GM19239 (cell line): ENCODE measurements at regions not wholly inside any gene's neighbourhood (a gene's known extent, or its start where the extent isn't known, plus 50 kb on each side); places are given as distances from the start of the nearest gene placed in this dataset.

ENCODE experiments used
- DNase-seq: peaks from one replicate; pipeline ENCODE4 v3.0.0; 2011; ENCODE audit warnings: low spot score; ENCODE audit not compliant: insufficient read length
- FAIRE-seq: peaks from 2 replicates; lab custom pipeline; 2011; peaks lifted over from hg19 to GRCh38; lab: Jason Lieb, UNC

GRCh38 chr11:92765965-92766371 is 203.5 kb upstream of the MTNR1B start:
- FAIRE-seq (no peak), DNase-seq (no peak)

DNA sequence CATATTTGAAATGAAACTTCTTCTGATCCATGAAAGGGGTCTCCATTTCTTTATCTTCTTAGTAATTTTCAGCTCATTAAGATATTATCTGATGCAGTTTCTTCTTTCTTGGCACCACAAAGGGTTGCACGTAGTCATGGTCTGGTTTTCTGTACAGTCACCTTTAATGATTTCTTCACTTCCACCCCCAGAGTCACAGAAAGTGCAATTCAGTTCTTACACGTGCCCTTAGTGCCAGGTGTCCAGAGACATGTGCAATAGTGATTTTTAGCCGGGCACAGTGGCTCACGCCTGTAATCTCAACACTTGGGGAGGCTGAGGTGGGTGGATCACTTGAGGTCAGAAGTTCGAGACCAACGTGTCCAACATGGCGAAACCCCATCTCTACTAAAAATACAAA is 202.8 kb upstream of the MTNR1B start:
- FAIRE-seq: no peak

DNA sequence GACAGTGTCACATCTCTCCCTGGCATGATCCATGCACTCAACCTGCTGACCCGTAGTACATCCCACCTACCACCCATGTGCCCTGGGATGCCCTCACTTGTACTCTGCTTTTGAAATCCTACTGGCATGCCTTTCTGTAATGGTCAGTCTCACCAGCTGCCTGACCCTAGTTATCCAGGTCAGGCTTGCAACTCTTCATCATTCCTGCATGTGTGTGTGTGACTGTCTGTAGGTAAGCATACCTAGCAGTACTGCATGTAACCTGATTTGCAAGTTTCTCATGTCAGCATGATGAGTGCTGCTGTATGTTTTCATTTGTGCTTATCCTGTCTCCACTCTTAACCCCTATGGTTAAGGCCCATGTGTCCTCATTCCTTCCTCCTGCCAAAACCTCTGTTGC is 202.0 kb upstream of the MTNR1B start:
- no peak for FAIRE-seq
- no peak for DNase-seq

More for the DNA sequence above, 202.8 kb upstream of the MTNR1B start:
- DNase-seq: no peak

GRCh38 chr11:92768121-92768840 is 201.2 kb upstream of the MTNR1B start:
- DNase-seq (no peak), FAIRE-seq (no peak)

DNA sequence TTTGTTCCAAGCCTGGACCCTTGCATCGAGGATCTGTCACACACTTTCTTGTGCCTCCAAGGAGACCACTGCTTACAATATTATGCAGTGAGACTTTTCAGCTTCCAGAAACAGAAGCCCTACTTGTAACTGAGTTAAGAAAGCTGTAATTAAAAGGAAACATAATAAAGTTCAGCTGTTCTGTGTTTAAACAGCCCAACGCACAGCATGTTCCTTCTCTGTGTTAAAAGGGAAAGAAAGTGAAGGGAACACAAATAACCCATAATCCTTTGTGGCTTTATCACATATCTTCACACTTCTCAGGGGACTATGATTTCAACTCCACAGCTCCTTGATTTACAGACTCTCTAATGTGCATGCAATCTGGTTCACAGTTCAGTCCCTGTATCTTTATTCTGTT is 200.3 kb upstream of the MTNR1B start:
- DNase-seq (no peak), FAIRE-seq (no peak)

- DNase-seq: no peak
- FAIRE-seq: no peak
These were observed 199.0 kb upstream of the MTNR1B start for GRCh38 chr11:92770419-92770818.

GRCh38 chr11:92770981-92771380 is 198.5 kb upstream of the MTNR1B start:
- DNase-seq (no peak), FAIRE-seq (no peak)

DNA sequence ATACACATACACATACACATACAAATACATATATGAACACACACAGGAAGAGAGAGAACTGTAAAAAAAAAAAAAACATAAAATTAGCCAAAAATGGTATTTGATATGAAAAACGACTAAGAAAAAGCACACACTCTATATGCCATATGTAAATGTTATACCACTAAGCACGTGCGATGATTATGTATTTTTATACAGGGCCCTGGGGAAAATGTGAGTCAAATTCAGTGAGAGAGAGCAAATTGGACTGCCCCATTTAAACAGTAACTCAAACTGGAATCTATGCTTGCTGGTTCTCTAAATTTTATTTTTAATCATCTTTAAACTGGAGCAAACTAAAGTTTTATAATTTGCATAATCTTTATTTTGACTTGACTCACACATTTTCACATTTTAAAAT is 197.8 kb upstream of the MTNR1B start:
- no peak for FAIRE-seq
- DNase-seq: no peak

GRCh38 chr11:92775003-92775676 is 194.3 kb upstream of the MTNR1B start:
- no peak for FAIRE-seq
- DNase-seq: no peak

GRCh38 chr11:92776676-92777075 is 192.8 kb upstream of the MTNR1B start:
- DNase-seq: no peak
- no peak for FAIRE-seq

- no peak for FAIRE-seq
- DNase-seq: no peak
These were observed 189.7 kb upstream of the MTNR1B start for GRCh38 chr11:92779746-92780145.

GRCh38 chr11:92781151-92781550 is 188.3 kb upstream of the MTNR1B start:
- DNase-seq (no peak), FAIRE-seq (no peak)

GRCh38 chr11:92782806-92783205 is 186.6 kb upstream of the MTNR1B start:
- FAIRE-seq: no peak
- no peak for DNase-seq

GRCh38 chr11:92784331-92784730 is 185.1 kb upstream of the MTNR1B start:
- DNase-seq: no peak
- no peak for FAIRE-seq

DNA sequence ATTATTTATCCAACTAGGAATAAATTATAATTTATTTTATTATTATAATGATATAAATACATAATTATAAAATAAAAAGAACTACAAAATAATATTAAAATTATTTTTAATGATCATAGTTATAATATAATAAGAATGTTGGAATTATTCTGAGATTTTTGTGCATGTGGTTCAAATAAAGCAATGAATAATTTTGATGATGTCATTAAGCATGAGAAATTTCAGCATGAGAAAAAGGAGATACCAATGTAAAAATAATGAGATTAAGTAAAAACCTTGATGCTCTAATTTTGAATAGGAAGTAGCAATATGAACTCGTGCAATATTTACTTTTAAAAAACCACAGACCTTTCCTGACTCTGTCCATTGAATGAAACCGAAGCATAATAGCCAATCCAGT is 181.8 kb upstream of the MTNR1B start:
- FAIRE-seq (no peak), DNase-seq (no peak)

DNA sequence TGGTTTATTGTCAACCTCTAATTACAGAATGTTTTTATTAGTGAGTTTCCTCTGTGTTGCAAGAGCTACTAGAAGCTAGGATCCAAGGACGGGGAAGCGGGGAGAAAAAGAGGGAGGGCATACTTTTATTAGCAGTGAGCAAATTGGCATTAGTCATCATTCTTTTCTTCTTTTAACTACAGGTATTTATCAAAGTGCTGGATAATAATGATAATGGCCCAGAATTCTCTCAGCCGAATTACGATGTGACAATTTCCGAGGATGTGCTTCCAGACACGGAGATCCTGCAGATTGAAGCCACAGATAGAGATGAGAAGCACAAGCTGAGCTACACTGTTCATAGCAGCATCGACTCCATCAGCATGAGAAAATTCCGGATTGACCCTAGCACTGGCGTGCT is 179.7 kb upstream of the MTNR1B start:
- FAIRE-seq (no peak), DNase-seq (no peak)

GRCh38 chr11:92790366-92790765 is 179.1 kb upstream of the MTNR1B start:
- FAIRE-seq (no peak), DNase-seq (no peak)

GRCh38 chr11:92790926-92791616 is 178.4 kb upstream of the MTNR1B start:
- FAIRE-seq (no peak), DNase-seq (no peak)

GRCh38 chr11:92791886-92792285 is 177.6 kb upstream of the MTNR1B start:
- DNase-seq (no peak), FAIRE-seq (no peak)

DNA sequence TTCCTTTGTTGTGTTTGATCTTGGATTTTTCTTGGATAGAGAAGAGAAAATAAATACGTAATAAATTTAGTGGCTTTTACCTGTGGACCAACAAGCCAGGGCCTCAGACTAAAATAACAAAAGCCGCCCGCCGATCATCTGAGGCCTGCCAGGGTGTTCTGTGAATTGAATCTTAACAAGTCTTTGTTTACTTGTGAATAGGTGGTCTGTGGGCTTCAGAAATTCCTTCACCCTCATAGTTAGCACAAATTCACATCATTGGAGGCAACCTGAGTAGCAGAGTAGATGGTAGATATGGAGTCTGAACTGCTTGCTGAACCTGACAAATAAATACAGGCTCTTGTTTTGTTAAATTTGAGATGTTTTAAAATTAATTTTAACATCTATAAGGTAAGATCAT is 176.3 kb upstream of the MTNR1B start:
- FAIRE-seq: no peak
- DNase-seq: no peak

DNA sequence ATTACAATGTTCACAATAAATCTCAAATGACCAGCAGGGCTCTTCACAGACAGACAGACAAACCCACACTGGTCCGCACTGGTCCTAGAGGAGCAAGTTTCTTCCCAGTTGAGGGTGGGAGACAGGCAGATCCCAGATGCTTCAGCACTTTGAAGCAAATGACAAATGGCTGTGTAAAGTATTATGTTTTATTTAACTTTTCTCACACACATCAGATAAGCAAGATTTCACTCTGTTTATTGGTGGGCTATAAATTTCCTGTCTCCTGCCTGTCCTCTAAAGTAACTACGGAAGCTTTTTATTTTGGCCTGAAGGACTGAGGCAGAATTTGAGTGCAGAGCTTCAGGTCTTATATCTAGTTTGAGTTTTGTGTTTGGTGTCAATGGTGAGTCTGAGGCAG is 174.7 kb upstream of the MTNR1B start:
- FAIRE-seq (no peak), DNase-seq (no peak)
